ENCODE measurements at regions not wholly inside any gene's neighbourhood (a gene's known extent, or its start where the extent isn't known, plus 50 kb on each side); places are given as distances from the start of the nearest gene placed in this dataset.

GRCh38 chr12:34257093-34257492 is 234.8 kb downstream of the ALG10 start:
- no peak for TF ChIP-seq CTCF (IDR thresholded peaks at IDR 0.05)
- no peak for TF ChIP-seq POLR2A (IDR thresholded peaks at IDR 0.05)
